ENCODE measurements at regions not wholly inside any gene's neighbourhood (a gene's known extent, or its start where the extent isn't known, plus 50 kb on each side); places are given as distances from the start of the nearest gene placed in this dataset.

DNA sequence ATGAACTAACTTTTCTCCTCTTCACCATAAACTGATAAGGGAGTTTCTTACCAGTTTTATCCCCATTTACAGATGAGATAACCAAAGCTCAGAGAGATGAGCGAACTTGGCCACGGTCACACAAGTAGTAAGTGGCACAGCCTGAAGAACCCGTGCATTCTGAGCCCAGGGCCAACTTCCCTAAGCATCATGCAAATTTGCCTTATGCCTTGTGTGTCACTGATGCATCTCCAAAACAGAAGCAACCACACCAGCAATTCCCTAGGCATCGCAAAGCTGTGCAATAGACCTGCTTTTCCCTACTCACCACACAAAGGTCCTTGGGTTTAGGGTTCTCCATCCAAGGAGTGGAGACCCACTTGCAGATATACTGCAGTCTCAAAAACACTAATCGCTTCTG lies 304.5 kb upstream of the KAZN start:
- intact Hi-C loops (cut with micrococcal nuclease): no loop called here
- Histone ChIP-seq H3K4me1 (no peaks in the 10 kb centered on the region), H3K27me3 (ENCODE audit: low read depth) (peaks cover 46% of the 10 kb centered on the region), H3K36me3 (no peaks in the 10 kb centered on the region), H3K4me3 (no peak overlapping the region), H3K27ac (replicated peaks) (no peak overlapping the region), H3K9me3 (replicated peaks) (no peaks in the 10 kb centered on the region)
- no peak for DNase-seq
- TF ChIP-seq, protein P1, sequence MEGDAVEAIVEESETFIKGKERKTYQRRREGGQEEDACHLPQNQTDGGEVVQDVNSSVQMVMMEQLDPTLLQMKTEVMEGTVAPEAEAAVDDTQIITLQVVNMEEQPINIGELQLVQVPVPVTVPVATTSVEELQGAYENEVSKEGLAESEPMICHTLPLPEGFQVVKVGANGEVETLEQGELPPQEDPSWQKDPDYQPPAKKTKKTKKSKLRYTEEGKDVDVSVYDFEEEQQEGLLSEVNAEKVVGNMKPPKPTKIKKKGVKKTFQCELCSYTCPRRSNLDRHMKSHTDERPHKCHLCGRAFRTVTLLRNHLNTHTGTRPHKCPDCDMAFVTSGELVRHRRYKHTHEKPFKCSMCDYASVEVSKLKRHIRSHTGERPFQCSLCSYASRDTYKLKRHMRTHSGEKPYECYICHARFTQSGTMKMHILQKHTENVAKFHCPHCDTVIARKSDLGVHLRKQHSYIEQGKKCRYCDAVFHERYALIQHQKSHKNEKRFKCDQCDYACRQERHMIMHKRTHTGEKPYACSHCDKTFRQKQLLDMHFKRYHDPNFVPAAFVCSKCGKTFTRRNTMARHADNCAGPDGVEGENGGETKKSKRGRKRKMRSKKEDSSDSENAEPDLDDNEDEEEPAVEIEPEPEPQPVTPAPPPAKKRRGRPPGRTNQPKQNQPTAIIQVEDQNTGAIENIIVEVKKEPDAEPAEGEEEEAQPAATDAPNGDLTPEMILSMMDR (IDR thresholded peaks at IDR 0.05; ENCODE audit: borderline replicate concordance): no peak

DNA sequence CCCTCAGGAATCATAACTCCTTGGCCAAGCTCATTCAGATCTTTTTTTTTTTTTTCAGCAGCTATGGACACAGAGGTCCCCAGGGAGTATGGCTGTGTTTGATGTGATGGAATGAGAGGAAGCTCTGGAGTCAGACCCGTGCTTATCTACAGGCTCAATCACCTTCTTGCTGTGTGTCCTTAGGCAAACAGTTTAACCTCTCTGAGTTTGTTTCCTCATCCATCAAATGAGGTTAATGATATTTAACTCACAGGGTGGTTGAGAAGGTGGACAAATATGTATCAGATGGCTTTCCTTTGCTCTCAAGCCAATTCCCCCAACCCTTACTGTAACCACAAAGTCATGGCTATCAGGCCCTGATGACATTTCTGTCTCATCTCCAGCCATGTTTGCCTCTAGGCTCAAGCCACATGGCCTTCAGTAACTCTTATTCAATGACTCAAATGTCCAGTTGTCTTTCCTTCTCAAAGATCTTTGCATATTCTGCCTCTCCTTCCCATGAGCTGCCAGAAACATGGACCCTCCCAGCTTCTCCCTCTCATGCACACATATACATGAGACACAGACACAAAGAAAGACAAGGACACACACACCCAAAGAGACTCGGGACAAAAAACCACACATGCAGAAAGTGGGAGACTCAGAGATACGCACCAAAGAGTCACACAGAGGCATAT lies 303.5 kb upstream of the KAZN start:
- no peak overlapping the region for H3K4me3 ChIP-seq
- no peaks in the 10 kb centered on the region for H3K36me3 ChIP-seq
- DNase-seq: no peak
- H3K4me1 ChIP-seq: no peaks in the 10 kb centered on the region
- H3K27ac ChIP-seq (replicated peaks): no peak overlapping the region
- TF ChIP-seq, protein P1 (IDR thresholded peaks at IDR 0.05; ENCODE audit: borderline replicate concordance): no peak
- intact Hi-C loops (cut with micrococcal nuclease): no loop called here
- H3K9me3 ChIP-seq (replicated peaks): no peaks in the 10 kb centered on the region
- H3K27me3 ChIP-seq (ENCODE audit: low read depth): peaks cover 52% of the 10 kb centered on the region

DNA sequence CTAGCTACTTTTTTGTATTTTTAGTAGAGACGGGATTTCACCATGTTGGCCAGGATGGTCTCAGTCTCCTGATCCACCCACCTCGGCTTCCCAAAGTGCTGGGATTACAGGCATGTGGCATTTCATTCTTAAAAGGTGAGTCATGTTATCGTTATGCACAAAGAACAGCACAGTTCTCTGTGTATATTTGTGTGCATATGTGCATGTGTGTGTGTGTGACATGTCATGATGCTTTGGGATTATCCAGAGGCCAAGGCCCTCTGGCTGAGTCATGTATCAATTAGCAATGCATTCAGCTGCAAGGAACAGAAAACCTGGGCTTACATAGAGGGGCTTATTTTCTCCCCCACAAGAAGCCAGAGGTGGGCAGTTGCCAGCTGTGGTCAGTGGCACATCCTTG lies 301.7 kb upstream of the KAZN start:
- peaks cover 46% of the 10 kb centered on the region for H3K27me3 ChIP-seq (ENCODE audit: low read depth)
- no peak overlapping the region for H3K27ac ChIP-seq (replicated peaks)
- no peak for DNase-seq
- H3K9me3 ChIP-seq (replicated peaks): no peaks in the 10 kb centered on the region
- TF ChIP-seq, protein P1 (IDR thresholded peaks at IDR 0.05; ENCODE audit: borderline replicate concordance): no peak
- no peak overlapping the region for H3K4me3 ChIP-seq
- intact Hi-C loops (cut with micrococcal nuclease): no loop called here
- H3K36me3 ChIP-seq: no peaks in the 10 kb centered on the region
- peaks cover 2% of the 10 kb centered on the region for H3K4me1 ChIP-seq

DNA sequence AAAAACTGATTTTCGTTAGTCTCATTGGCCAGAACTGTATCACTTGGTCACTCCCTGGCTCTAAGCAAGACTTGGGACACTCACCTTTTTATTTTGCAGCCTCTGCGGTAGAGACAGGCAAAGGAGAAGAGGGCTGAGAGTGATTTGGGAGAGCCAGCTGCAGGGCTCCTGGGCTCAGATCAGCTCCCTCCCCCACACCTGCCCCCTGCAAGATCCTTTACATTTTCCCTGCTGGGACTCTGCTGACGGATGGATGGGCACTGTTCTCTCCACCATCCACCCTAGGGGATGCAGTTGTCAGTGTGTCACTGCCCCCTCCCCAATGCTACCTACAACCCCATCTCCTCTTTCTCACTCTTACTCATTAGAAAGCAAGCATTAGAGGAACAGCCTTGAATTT lies 301.1 kb upstream of the KAZN start:
- intact Hi-C loops (cut with micrococcal nuclease): no loop called here
- no peaks in the 10 kb centered on the region for H3K36me3 ChIP-seq

DNA sequence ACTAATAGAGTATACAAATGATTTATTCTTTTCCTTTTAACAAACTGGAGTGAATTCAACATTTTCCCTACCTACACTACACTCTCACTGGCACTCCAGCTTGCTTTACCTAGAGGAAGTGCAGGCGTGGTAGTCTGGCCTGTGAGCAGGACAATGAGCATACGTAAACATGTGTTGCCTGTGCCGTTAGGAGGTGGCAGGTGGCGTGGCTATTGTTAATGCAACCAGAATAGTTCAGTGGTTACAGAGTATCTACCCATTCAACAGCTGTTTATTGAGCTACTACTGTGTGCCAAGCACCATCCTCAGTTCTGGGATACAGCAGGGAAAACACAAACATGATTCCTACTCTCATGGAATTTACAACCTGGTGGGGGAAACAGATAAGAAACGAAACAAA lies 299.7 kb upstream of the KAZN start:
- TF ChIP-seq, protein P1 (IDR thresholded peaks at IDR 0.05; ENCODE audit: borderline replicate concordance): no peak

More for the DNA sequence above, 301.1 kb upstream of the KAZN start:
- H3K27ac ChIP-seq (replicated peaks): no peak overlapping the region
- H3K4me3 ChIP-seq: no peak overlapping the region
- peaks cover 40% of the 10 kb centered on the region for H3K27me3 ChIP-seq (ENCODE audit: low read depth)
- H3K9me3 ChIP-seq (replicated peaks): no peaks in the 10 kb centered on the region
- TF ChIP-seq, protein P1 (IDR thresholded peaks at IDR 0.05; ENCODE audit: borderline replicate concordance): no peak
- no peak for DNase-seq
- peaks cover 4% of the 10 kb centered on the region for H3K4me1 ChIP-seq

More for the DNA sequence above, 299.7 kb upstream of the KAZN start:
- Histone ChIP-seq H3K4me3 (no peak overlapping the region), H3K27ac (replicated peaks) (no peak overlapping the region), H3K36me3 (no peaks in the 10 kb centered on the region), H3K27me3 (ENCODE audit: low read depth) (peaks cover 29% of the 10 kb centered on the region), H3K9me3 (replicated peaks) (no peaks in the 10 kb centered on the region), H3K4me1 (peaks cover 4% of the 10 kb centered on the region)
- no peak for DNase-seq
- intact Hi-C loops (cut with micrococcal nuclease): no loop called here

All from left ventricle myocardium inferior (tissue), 1 donor.